Neural cell (in vitro differentiated cells): ENCODE measurements at regions not wholly inside any gene's neighbourhood (a gene's known extent, or its start where the extent isn't known, plus 50 kb on each side); places are given as distances from the start of the nearest gene placed in this dataset.

ENCODE experiments used
- H2AFZ ChIP-seq: fragments of 200-600, 300-800 bp; sonication (generic), shearing (Covaris generic); 2 replicates; pipeline ENCODE4 v1.6.0; 2014; ENCODE audit warnings: low read depth, mild to moderate bottlenecking, antibody characterized with exemption, low read length, moderate library complexity
- H3F3A ChIP-seq: fragments of 200-600 bp; shearing (Covaris generic); 2 replicates; pipeline ENCODE4 v1.6.1; 2016; ENCODE audit warnings: mild to moderate bottlenecking, moderate library complexity, mixed read lengths, antibody characterized with exemption, low read length; ENCODE audit not compliant: insufficient read depth, poor library complexity, severe bottlenecking
- H3K27ac ChIP-seq: fragments of 200-600, 300-800 bp; sonication (generic), shearing (Covaris generic); 2 replicates; pipeline ENCODE4 v1.5.1; 2014; ENCODE audit warnings: mild to moderate bottlenecking, low read length, moderate library complexity
- H3K27me3 ChIP-seq: fragments of 300-800, 200-600 bp; sonication (generic), shearing (Covaris generic); 2 replicates; pipeline ENCODE4 v1.6.0; 2014; ENCODE audit warnings: mild to moderate bottlenecking, low read depth, low read length, moderate library complexity; ENCODE audit not compliant: insufficient read depth
- H3K36me3 ChIP-seq: fragments of 300-800, 200-600 bp; sonication (generic), shearing (Covaris generic); 2 replicates; pipeline ENCODE4 v1.5.1; 2014; ENCODE audit warnings: mild to moderate bottlenecking, antibody characterized with exemption, low read length, moderate library complexity; ENCODE audit not compliant: insufficient read depth
- H3K4me2 ChIP-seq: fragments of 300-800, 200-600 bp; sonication (generic), shearing (Covaris generic); 2 replicates; pipeline ENCODE4 v1.6.0; 2014; ENCODE audit warnings: mild to moderate bottlenecking, low read length
- H3K4me3 ChIP-seq: fragments of 300-800, 200-600 bp; sonication (generic), shearing (Covaris generic); 2 replicates; pipeline ENCODE4 v1.5.1; 2014; ENCODE audit warnings: mild to moderate bottlenecking, low read length, moderate library complexity
- H3K79me2 ChIP-seq: fragments of 200-600 bp; shearing (Covaris generic); replicated peaks from 2 replicates; pipeline ENCODE4 v1.6.0; 2014; ENCODE audit warnings: mild to moderate bottlenecking, low read length, moderate library complexity; ENCODE audit not compliant: insufficient read depth
- H3K9ac ChIP-seq: fragments of 300-800, 200-600 bp; sonication (generic), shearing (Covaris generic); 2 replicates; pipeline ENCODE4 v1.6.1; 2016; ENCODE audit warnings: mild to moderate bottlenecking, low read length, mixed read lengths
- H3K9me2 ChIP-seq: fragments of 200-600 bp; shearing (Covaris generic); 2 replicates; pipeline ENCODE4 v1.6.1; 2016; ENCODE audit warnings: mild to moderate bottlenecking, low read length, mixed read lengths; ENCODE audit not compliant: insufficient read depth
- H3K9me3 ChIP-seq: fragments of 200-600, 300-800 bp; sonication (generic), shearing (Covaris generic); 2 replicates; pipeline ENCODE4 v1.6.1; 2016; ENCODE audit warnings: mild to moderate bottlenecking, mixed run types, low read length, moderate library complexity, mixed read lengths
- H4K20me1 ChIP-seq: fragments of 200-600 bp; shearing (Covaris generic); 2 replicates; pipeline ENCODE4 v1.6.1; 2016; ENCODE audit warnings: mild to moderate bottlenecking, mixed run types; ENCODE audit not compliant: insufficient read depth
- EP300 ChIP-seq: fragments of 450-650 bp; conservative IDR thresholded peaks from 2 replicates; pipeline ENCODE4 v1.6.1; 2014; ENCODE audit warnings: antibody characterized with exemption, mild to moderate bottlenecking, moderate library complexity; ENCODE audit not compliant: poor library complexity, severe bottlenecking
- EZH2 ChIP-seq: fragments of 200-600, 300-800 bp; shearing (Covaris generic), sonication (generic); IDR thresholded peaks from 2 replicates; pipeline ENCODE4 v1.6.1; 2014; ENCODE audit warnings: antibody characterized with exemption, low read length, borderline replicate concordance, mild to moderate bottlenecking; ENCODE audit not compliant: insufficient read depth, poor library complexity, severe bottlenecking
- MXI1 ChIP-seq: fragments of 450-650 bp; conservative IDR thresholded peaks from 2 replicates; pipeline ENCODE4 v1.6.1; 2014; ENCODE audit warnings: antibody characterized with exemption, mild to moderate bottlenecking; ENCODE audit not compliant: poor library complexity, severe bottlenecking
- POLR2AphosphoS5 ChIP-seq: IDR thresholded peaks from 2 replicates; pipeline ENCODE4 v1.6.1; 2012
- RAD21 ChIP-seq: fragments of 450-650 bp; conservative IDR thresholded peaks from 2 replicates; pipeline ENCODE4 v1.6.1; 2014; ENCODE audit warnings: antibody characterized with exemption, mild to moderate bottlenecking, moderate library complexity
- REST ChIP-seq: IDR thresholded peaks from 2 replicates; pipeline ENCODE4 v1.6.1; 2012; ENCODE audit warnings: borderline replicate concordance
- SMC3 ChIP-seq: fragments of 450-650 bp; conservative IDR thresholded peaks from 2 replicates; pipeline ENCODE4 v1.6.1; 2014; ENCODE audit warnings: antibody characterized with exemption, mild to moderate bottlenecking, moderate library complexity; ENCODE audit not compliant: poor library complexity
- TAF1 ChIP-seq: IDR thresholded peaks from 2 replicates; pipeline ENCODE4 v1.6.1; 2012; ENCODE audit warnings: low read depth

- no peak for TF ChIP-seq EP300
- TF ChIP-seq POLR2AphosphoS5 = no peak
- no peak for TF ChIP-seq EZH2
- Histone ChIP-seq H3K4me3 (no peak overlapping the region), H3K4me2 (no peak overlapping the region), H3K9me2 (no peaks in the 10 kb centered on the region), H3K27me3 (no peaks in the 10 kb centered on the region), H4K20me1 (no peaks in the 10 kb centered on the region), H3K27ac (no peak overlapping the region), H3F3A (no peaks in the 10 kb centered on the region), H3K9me3 (no peaks in the 10 kb centered on the region), H3K79me2 (no peaks in the 10 kb centered on the region), H2AFZ (no peak overlapping the region), H3K9ac (no peak overlapping the region), H3K36me3 (no peaks in the 10 kb centered on the region)
These were observed 159.2 kb downstream of the ZDHHC21 start for GRCh38 chr9:14533867-14534640.

DNA sequence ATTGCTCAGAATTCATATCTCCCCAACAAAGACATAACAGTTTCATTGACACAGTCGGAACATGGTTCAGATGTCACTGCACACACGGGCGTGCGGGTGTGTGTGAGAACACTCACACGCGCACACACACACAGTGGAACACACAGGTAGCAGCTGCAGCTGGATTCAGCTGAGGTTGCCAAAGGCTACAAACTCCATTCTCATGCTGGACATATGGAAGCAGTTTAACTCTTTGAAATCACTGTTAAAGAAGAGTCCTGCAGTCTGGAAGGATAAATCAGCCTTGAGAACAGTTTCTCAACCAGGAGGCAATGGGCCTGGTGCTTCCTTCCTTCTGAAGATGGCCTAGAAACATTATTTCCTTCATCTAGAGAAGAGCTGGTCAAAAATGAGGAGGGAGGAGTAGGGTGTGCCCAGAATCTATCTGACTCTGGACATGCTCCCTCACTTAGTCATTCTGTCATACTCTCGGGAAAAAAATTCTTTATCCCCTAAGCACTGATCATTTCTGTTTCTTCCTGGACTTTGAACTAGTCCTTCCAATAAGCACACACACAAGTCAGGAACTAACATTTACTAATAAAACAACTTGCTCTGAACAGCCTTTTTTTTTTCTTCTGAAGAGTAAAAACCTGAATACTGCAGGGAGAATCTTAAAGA lies 160.6 kb downstream of the ZDHHC21 start:
- Histone ChIP-seq H3K36me3 (no peaks in the 10 kb centered on the region), H3K9me2 (no peaks in the 10 kb centered on the region), H3K27ac (no peak overlapping the region), H2AFZ (no peak overlapping the region), H3K4me3 (no peak overlapping the region), H3K79me2 (no peaks in the 10 kb centered on the region), H3F3A (no peaks in the 10 kb centered on the region), H3K4me2 (no peak overlapping the region), H4K20me1 (no peaks in the 10 kb centered on the region), H3K9ac (no peak overlapping the region), H3K9me3 (no peaks in the 10 kb centered on the region), H3K27me3 (no peaks in the 10 kb centered on the region)
- TF ChIP-seq RAD21 (no peak), MXI1 (no peak), SMC3 (no peak), EP300 (no peak), REST (no peak), TAF1 (no peak)
